ENCODE measurements at regions not wholly inside any gene's neighbourhood (a gene's known extent, or its start where the extent isn't known, plus 50 kb on each side); places are given as distances from the start of the nearest gene placed in this dataset.

DNA sequence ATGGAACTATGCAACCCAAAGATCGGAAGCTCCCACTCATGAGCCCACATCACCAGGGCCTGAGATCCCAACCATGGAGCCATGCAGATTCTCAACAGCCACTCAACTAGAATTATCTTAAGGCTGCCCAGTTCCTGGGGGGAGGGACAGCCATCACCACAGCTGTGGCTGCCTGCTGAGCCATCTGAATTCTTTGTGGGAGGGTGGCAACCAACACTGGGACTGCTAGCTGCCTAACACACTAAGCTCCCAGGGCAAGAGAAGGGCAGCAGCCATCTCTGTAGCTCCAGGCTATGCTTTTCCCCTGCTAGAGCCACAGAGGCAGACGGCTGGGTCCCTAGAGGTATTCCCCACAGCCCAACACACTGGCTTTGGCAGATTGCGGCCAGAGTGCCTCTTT is 251.3 kb upstream of the GRAMD2B start:
- no CpG with 5 or more reads among the region's 3 CpGs for WGBS (ENCODE audit: low lambda C conversion rate)
- ChIA-PET CTCF (ENCODE audit: low intra/inter-chr PET ratio, low total read pairs) (no interaction called here), POLR2A (no interaction called here)
- no TSS peak for BruUV-seq (replicated peaks)
- Histone ChIP-seq H3K4me2 (ENCODE audit: low read depth, low read length) (no peak overlapping the region), H3K79me2 (ENCODE audit: insufficient read depth, low read length) (no peaks in the 10 kb centered on the region), H3K9me3 (ENCODE audit: low read length) (peaks cover 30% of the 10 kb centered on the region), H3K9ac (ENCODE audit: insufficient read depth, low read depth, low read length) (no peak overlapping the region), H3K4me1 (ENCODE audit: insufficient read depth, low read length) (no peaks in the 10 kb centered on the region), H3K4me3 (replicated peaks in 1 of 3; ENCODE audit: insufficient read depth in 1 of 3, low read depth in 2 of 3, low read length in 3 of 3) (no peak overlapping the region), H3K36me3 (replicated peaks in 1 of 2; ENCODE audit: control insufficient read depth in 1 of 2, insufficient read depth in 2 of 2, low read length in 2 of 2) (no peaks in the 10 kb centered on the region), H3K27ac (ENCODE audit: extremely low read length, insufficient read depth, low read length) (no peak overlapping the region), H3K27me3 (ENCODE audit: control insufficient read depth in 1 of 2, insufficient read depth in 2 of 2, low read length in 2 of 2) (no peaks in the 10 kb centered on the region), H2AFZ (ENCODE audit: low read length) (no peak overlapping the region), H4K20me1 (ENCODE audit: insufficient read depth, low read length) (no peaks in the 10 kb centered on the region)
- no peak for ATAC-seq
- FAIRE-seq, result no peak
- no peak for DNase-seq (ENCODE audit: low spot score)
- intact Hi-C loops (cut with micrococcal nuclease; ENCODE audit: unreplicated experiment) (no loop called here), in situ Hi-C loops (cut with HindIII; ENCODE audit: extremely low pct_ligation_motif_present, low pct_unique_long_range_greater_than_20kb) (no loop called here)
- TF ChIP-seq SP2 (CRISPR knock-in tag; IDR thresholded peaks at IDR 0.05), result no peak
- TF ChIP-seq, protein P1, sequence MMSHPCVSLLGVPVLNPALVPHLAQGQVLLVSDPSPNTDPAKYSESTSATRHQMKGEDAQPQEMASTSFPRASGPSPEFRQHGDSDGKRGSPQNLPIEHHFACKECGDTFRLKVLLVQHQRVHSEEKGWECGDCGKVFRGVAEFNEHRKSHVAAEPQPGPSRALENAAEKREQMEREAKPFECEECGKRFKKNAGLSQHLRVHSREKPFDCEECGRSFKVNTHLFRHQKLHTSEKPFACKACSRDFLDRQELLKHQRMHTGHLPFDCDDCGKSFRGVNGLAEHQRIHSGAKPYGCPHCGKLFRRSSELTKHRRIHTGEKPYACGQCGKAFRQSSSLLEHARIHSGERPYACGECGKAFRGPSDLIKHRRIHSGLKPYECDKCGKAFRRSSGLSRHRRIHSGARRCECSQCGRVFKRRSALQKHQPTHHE (CRISPR knock-in tag; IDR thresholded peaks at IDR 0.05; ENCODE audit: borderline replicate concordance), result no peak
- TF ChIP-seq TBX3 (IDR thresholded peaks at IDR 0.05; ENCODE audit: borderline replicate concordance), result no peak
- TF ChIP-seq ZNF44 (CRISPR knock-in tag; IDR thresholded peaks at IDR 0.05), result no peak
- no peak for TF ChIP-seq ZKSCAN8 (CRISPR knock-in tag; IDR thresholded peaks at IDR 0.05; ENCODE audit: borderline replicate concordance)
- TF ChIP-seq CENPX (CRISPR knock-in tag; IDR thresholded peaks at IDR 0.05), result no peak
- TF ChIP-seq, protein P2, sequence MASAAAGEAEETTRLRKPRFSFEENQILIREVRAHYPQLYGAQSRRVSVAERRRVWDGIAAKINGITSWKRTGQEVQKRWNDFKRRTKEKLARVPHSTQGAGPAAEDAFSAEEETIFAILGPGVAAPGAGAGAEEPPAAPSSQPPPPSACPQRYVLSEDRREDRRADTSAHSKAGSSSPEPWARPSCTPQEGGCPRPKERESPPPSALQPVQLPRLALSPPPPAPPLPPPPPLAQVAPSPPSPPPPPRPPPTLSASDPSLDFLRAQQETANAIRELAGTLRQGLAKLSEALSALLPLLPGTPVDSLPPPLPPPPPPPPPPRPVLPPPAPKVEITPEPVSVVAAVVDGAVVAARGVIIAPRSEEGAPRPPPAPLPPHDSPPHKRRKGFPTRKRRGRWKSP (CRISPR knock-in tag; IDR thresholded peaks at IDR 0.05), result no peak

DNA sequence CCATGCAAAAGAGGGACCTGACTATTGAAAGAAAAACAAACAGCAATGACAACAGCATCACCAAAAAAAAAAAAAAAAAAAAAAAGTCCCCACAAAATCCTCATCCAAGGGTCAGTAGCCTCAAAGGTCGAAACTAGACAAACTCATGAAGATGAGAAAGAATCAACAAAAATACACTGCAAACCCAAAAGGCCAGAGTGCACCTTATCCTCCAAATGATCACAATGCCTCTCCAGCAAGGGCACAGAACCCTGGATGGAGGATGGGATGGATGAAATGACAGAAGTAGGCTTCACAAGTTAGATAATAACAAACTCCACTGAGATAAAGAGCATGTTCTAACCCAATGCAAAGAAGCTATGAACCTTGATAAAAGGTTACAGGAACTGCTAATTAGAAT is 250.4 kb upstream of the GRAMD2B start:
- Histone ChIP-seq H3K9me3 (ENCODE audit: low read length) (peaks cover 22% of the 10 kb centered on the region), H3K79me2 (ENCODE audit: insufficient read depth, low read length) (no peaks in the 10 kb centered on the region), H3K27me3 (ENCODE audit: control insufficient read depth in 1 of 2, insufficient read depth in 2 of 2, low read length in 2 of 2) (no peaks in the 10 kb centered on the region), H3K4me3 (replicated peaks in 1 of 3; ENCODE audit: insufficient read depth in 1 of 3, low read depth in 2 of 3, low read length in 3 of 3) (no peak overlapping the region), H3K36me3 (replicated peaks in 1 of 2; ENCODE audit: control insufficient read depth in 1 of 2, insufficient read depth in 2 of 2, low read length in 2 of 2) (no peaks in the 10 kb centered on the region), H3K4me2 (ENCODE audit: low read depth, low read length) (no peak overlapping the region), H2AFZ (ENCODE audit: low read length) (no peak overlapping the region), H3K4me1 (ENCODE audit: insufficient read depth, low read length) (no peaks in the 10 kb centered on the region), H3K27ac (ENCODE audit: extremely low read length, insufficient read depth, low read length) (no peak overlapping the region), H3K9ac (ENCODE audit: insufficient read depth, low read depth, low read length) (no peak overlapping the region), H4K20me1 (ENCODE audit: insufficient read depth, low read length) (no peaks in the 10 kb centered on the region)
- DNase-seq (ENCODE audit: low spot score), result no peak
- ChIA-PET POLR2A (no interaction called here), CTCF (ENCODE audit: low intra/inter-chr PET ratio, low total read pairs) (no interaction called here)
- ATAC-seq, result no peak
- WGBS (ENCODE audit: low lambda C conversion rate), result 4% methylated on average over 1 of the region's 1 CpG
- no peak for FAIRE-seq
- in situ Hi-C loops (cut with HindIII; ENCODE audit: extremely low pct_ligation_motif_present, low pct_unique_long_range_greater_than_20kb) (no loop called here), intact Hi-C loops (cut with micrococcal nuclease; ENCODE audit: unreplicated experiment) (no loop called here)
- BruUV-seq (replicated peaks), result no TSS peak
- no peak for TF ChIP-seq NFE2L2 (IDR thresholded peaks at IDR 0.05; ENCODE audit: low read length)
- no peak for TF ChIP-seq ISX (CRISPR knock-in tag; conservative IDR thresholded peaks at IDR 0.05)
- no peak for TF ChIP-seq ZNF33A (CRISPR knock-in tag; IDR thresholded peaks at IDR 0.05; ENCODE audit: borderline replicate concordance)
- no peak for TF ChIP-seq ZBTB34 (CRISPR knock-in tag; IDR thresholded peaks at IDR 0.05)
- TF ChIP-seq TIGD3 (CRISPR knock-in tag; IDR thresholded peaks at IDR 0.05; ENCODE audit: borderline replicate concordance), result no peak
- TF ChIP-seq IRX3 (CRISPR knock-in tag; IDR thresholded peaks at IDR 0.05; ENCODE audit: borderline replicate concordance, low read depth), result no peak
- TF ChIP-seq HDAC2 (CRISPR knock-in tag; IDR thresholded peaks at IDR 0.05), result no peak
- no peak for TF ChIP-seq AKAP8 (CRISPR knock-in tag; IDR thresholded peaks at IDR 0.05)

Data from HepG2 (cell line).